SK-MEL-5 (cell line): ENCODE measurements at regions not wholly inside any gene's neighbourhood (a gene's known extent, or its start where the extent isn't known, plus 50 kb on each side); places are given as distances from the start of the nearest gene placed in this dataset.
"Not testable (repeated sequence)": the region's sequence is repeated elsewhere in the genome, so short reads cannot be mapped to it uniquely, and the experiment has no call there.

Experiments
- DNase-seq: peaks from one replicate; pipeline ENCODE4 v3.0.0-alpha.2; 2016; ENCODE audit warnings: low read depth, low spot score
- in situ Hi-C: cut with HindIII; loops from 2 replicates; pipeline ENCODE4 v1.10.0; 2016; ENCODE audit warnings: low sequenced_read_pairs, high pct_unique_total_duplicates, low pct_unique_long_range_greater_than_20kb

- no peak for DNase-seq
- in situ Hi-C loops: no loop called here
Observed at GRCh38 chr1:233722212-233722979, 108.5 kb downstream of the KCNK1 start.

GRCh38 chr1:233723387-233723786 is 109.5 kb downstream of the KCNK1 start:
- DNase-seq: no peak
- in situ Hi-C loops: no loop called here

- DNase-seq, in situ Hi-C loops: not testable (repeated sequence)
Observed at GRCh38 chr1:233724131-233724631, 110.3 kb downstream of the KCNK1 start.

DNA sequence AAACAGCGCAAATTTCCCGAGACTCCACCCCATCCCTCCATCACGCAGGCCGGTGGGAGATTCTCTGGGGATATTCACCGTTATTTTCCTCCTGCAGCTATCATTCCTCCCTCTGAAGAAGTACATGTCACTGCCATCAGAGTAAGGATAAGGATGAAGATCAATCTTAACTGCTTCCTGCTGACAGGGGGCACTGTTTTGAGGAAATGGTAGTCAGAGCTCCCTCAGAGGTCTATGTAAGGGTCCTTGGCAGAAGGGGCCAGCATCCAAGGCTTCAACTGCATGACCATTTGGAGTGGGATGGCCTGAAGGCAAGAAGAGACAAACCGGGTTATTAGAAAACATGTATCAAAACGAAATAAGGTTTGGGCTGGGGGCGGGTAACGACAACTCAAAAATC is 111.5 kb downstream of the KCNK1 start:
- no peak for DNase-seq
- in situ Hi-C loops: no loop called here

GRCh38 chr1:233728721-233729120 is 114.8 kb downstream of the KCNK1 start:
- in situ Hi-C loops: no loop called here
- DNase-seq: no peak

DNA sequence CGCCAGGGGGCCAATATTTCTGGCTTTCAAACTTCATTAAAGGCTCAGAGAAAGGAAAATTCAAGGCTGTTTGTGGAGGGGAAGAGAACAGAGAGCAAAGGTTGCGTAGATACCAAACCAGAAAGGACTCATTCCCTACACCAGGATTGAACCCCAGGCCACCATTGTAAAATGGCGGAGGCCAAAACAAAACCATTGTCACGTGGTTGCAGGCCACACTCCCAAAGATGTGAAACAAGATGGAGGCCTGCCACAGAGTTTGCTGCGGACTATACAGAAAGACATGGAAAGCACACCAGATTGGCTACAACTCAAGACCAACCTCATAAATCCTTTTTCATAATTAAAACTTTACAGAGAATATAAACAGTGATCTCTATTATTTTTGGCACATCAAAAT is 116.5 kb downstream of the KCNK1 start:
- no peak for DNase-seq
- in situ Hi-C loops: no loop called here

DNA sequence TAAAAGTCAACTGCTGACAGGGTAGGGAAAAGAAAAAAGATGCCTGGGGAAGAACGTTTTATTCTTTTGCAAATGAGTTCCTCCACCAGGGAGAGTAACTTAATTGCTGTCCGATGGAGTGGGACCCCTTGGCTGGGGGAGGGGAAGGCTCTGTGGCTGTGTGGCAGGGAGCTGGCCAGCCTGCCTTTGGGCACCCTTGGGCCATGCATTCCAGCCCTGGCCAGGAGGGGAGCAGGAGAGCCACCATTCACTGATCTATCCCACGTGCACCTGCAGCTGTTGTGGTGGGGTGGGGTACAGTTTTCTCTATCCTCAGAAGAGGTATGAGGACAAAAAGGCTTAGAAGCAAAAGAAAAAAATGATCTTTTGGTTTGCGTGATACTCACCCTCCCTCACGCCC is 116.9 kb downstream of the KCNK1 start:
- in situ Hi-C loops: no loop called here
- peak; percentile 8 for DNase-seq

DNA sequence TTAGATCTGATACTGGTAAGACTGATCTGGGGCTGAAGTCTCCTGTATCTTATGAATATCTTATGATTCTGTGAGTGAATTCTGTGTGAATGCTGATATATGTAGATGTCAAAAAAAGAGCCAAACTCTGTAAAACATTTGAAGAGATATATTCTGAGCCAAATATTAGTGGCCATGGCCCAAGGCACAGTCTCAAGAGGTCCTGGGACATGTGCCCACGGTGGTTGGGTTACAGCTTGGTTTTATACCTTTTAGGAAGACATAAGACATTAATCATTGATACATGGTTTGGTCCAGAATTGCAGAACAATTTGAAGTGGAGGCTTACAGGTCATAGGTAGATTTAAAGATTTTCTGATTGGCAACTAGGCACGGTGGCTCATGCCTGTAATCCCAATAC is 118.3 kb downstream of the KCNK1 start:
- in situ Hi-C loops: no loop called here
- DNase-seq: no peak

DNA sequence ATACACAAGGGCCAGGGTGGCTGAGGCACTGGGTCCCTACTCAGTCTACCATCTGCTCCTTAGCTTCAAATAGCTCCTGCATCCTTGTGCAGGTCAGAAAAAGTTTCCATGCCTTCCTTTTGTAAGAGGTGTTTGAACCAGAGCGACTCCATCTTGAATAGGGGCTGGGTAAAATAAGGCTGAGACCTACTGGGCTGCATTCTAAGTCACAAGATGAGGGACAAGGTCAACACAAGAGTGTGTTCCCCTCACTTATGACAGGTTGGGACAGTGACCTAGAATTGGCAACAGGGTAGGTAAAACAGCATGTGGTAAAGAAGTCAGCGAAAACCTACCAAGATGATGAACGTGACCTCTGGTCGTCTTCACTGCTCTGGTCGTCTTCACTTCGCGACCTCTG is 120.5 kb downstream of the KCNK1 start:
- DNase-seq: no peak
- in situ Hi-C loops: no loop called here

DNA sequence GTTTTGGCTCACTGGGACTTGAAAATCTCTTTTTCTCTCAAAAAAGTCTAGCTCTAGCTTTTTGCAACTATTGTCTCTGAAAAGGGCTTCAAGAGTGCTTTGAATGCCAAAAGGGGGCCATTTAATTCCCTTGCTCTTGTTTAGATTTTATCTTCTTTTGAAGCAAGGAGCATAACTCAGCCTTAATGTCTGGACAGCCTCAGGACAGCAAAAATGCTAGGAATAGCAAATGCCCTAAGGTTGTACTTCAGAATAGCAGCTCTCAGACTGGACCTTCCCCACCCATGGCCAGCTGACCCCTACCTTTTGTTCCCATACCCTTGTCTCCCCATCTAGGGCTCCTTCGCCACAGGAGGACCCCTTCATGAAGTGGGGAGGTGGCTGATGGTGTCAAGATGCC is 121.4 kb downstream of the KCNK1 start:
- in situ Hi-C loops: no loop called here
- DNase-seq: no peak

- no peak for DNase-seq
- in situ Hi-C loops: no loop called here
Observed at GRCh38 chr1:233735847-233736246, 121.9 kb downstream of the KCNK1 start.

DNA sequence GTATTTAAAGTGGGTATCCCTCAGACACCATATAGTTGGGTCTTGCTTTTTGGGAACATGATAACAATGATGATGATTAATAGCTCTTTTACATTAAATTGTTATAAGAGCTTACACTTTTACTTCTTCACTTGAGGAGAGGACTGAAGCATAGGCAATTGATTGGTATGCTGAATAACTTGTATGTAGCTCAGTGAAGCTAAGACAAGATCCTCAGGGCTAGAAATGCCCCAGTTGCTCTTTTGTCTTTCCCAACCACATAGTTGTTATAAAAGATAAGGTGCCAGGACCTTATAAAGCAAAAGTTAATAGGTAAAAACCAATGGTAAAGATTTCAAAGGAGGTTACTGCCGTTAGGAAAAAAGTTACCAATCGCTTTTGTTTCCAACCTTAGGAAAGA is 123.4 kb downstream of the KCNK1 start:
- in situ Hi-C loops: no loop called here
- no peak for DNase-seq

DNA sequence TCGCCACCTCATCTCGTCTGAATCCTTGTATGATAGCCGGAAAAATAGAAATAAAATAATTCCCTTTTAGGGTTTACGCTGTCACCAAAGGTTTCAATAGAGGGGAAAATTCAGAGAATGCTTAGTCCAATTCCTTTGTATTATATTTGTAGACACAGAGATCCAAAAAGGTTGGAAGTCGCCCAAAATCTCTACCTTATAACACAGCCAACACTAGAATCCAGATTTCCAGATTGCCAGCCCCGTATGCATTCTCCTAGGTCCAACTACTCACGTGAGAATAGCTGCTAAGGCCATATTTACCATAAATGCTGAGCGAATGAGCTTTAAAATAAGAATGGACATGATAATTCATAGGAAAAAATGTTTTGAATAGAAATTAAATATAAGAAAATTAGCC is 124.5 kb downstream of the KCNK1 start:
- in situ Hi-C loops: no loop called here
- no peak for DNase-seq

DNA sequence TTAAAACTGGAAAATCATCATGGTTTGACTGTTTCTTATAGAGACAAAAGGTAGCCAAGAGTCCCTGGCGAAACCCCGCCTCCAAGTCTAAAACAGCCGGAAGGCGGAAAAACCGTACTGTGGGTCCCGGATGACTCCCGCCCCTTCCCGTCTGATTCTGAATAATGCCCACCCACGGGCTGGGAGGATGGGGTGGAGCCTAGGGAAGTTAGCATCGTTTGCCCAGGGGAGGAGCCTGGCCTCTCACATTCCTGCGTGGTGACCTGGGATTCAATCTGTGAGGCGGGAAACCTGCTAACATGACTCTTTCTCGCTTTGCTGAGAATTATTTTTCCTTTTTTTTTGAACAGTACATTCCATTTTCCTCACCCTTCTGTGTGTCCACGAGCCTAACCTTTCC is 124.9 kb downstream of the KCNK1 start:
- peak; percentile 53 for DNase-seq
- in situ Hi-C loops: no loop called here

- DNase-seq: no peak
- in situ Hi-C loops: no loop called here
Observed at GRCh38 chr1:233744779-233745513, 131.0 kb downstream of the KCNK1 start.

DNA sequence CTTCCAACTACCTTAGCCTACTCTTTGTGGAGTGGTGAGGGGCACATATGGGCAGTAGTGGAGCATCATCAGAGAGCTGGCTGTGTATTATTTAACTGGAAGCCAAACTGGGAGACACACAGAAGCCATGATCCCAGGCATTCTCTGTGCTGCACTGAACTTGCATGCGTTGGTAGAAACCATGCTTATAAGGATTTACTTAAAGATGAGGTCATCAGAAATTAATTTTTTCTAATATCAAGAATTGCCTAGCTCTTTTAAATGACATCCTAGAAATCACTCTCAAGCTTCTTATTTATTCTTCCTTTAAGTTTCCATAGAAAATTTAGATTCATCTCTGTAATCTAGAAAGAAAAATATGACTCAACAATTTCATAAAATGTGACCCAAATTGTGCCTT is 136.2 kb downstream of the KCNK1 start:
- DNase-seq: no peak
- in situ Hi-C loops: no loop called here

- no peak for DNase-seq
Observed at GRCh38 chr1:233759665-233760064, 144.8 kb upstream of the SLC35F3 start.

DNA sequence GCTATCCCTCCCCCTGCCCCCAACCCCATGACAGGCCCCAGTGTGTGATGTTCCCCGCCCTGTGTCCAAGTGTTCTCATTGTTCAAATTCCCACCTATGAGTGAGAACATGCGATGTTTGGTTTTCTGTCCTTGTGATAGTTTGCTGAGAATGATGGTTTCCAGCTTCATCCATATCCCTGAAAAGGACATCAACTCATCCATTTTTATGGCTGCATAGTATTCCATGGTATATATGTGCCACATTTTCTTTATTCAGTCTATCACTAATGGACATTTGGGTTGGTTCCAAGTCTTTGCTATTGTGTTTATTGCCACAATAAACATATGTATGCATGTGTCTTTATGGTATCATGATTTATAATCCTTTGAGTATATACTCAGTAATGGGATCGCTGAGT is 140.2 kb upstream of the SLC35F3 start:
- in situ Hi-C loops, DNase-seq: not testable (repeated sequence)

More at GRCh38 chr1:233759665-233760064, 144.8 kb upstream of the SLC35F3 start:
- in situ Hi-C loops: no loop called here

- DNase-seq: no peak
- in situ Hi-C loops: no loop called here
Observed at GRCh38 chr1:233777566-233777965, 126.9 kb upstream of the SLC35F3 start.
